H1 (cell line): ENCODE measurements at regions not wholly inside any gene's neighbourhood (a gene's known extent, or its start where the extent isn't known, plus 50 kb on each side); places are given as distances from the start of the nearest gene placed in this dataset.
"Not testable (repeated sequence)": the region's sequence is repeated elsewhere in the genome, so short reads cannot be mapped to it uniquely, and the experiment has no call there.

Experiments
- CTCF ChIA-PET: fragments of 300-600 bp; sonication (Branson Sonifier 250); formaldehyde crosslinking; loops from one replicate; lab custom pipeline; 2021; ENCODE audit not compliant: partially characterized antibody; lab: Charles Lee
- POLR2A ChIA-PET: fragments of 300-600 bp; sonication (Branson Sonifier 250); formaldehyde crosslinking; loops from one replicate; lab custom pipeline; 2021; ENCODE audit warnings: inconsistent platforms; ENCODE audit not compliant: partially characterized antibody; lab: Charles Lee
- DNase-seq, 2 experiments: peaks; one replicate each; pipeline versions ENCODE4 v3.0.0 to v3.0.0-alpha.2; 2010 to 2022; ENCODE audit warnings: low spot score in 2 of 2, low read depth in 1 of 2, mixed read lengths in 1 of 2
- FAIRE-seq: peaks from 2 replicates; lab custom pipeline; 2011; peaks lifted over from hg19 to GRCh38; lab: Jason Lieb, UNC
- H2AFZ ChIP-seq: 2 replicates; pipeline ENCODE4 v1.8.1; 2012; ENCODE audit warnings: low read length, inconsistent platforms
- H2AK5ac ChIP-seq: 2 replicates; pipeline ENCODE4 v1.6.1; 2013; ENCODE audit warnings: low read depth, low read length
- H2BK120ac ChIP-seq: replicated peaks from 2 replicates; pipeline ENCODE3; 2013; ENCODE audit warnings: low read depth, low read length, inconsistent platforms
- H2BK12ac ChIP-seq: 2 replicates; pipeline ENCODE4 v1.6.1; 2013; ENCODE audit warnings: low read depth, low read length
- H2BK15ac ChIP-seq: 2 replicates; pipeline ENCODE4 v1.6.1; 2013; ENCODE audit warnings: low read length
- H2BK20ac ChIP-seq: 2 replicates; pipeline ENCODE4 v1.6.1; 2013; ENCODE audit warnings: low read length
- H2BK5ac ChIP-seq: 2 replicates; pipeline ENCODE4 v1.6.1; 2013; ENCODE audit warnings: low read depth, low read length
- H3K14ac ChIP-seq: 2 replicates; pipeline ENCODE4 v1.6.1; 2013; ENCODE audit warnings: inconsistent platforms; ENCODE audit not compliant: insufficient read length
- H3K18ac ChIP-seq: 2 replicates; pipeline ENCODE4 v1.6.1; 2013; ENCODE audit warnings: low read length; ENCODE audit errors: extremely low read depth
- H3K23ac ChIP-seq: 2 replicates; pipeline ENCODE4 v1.6.1; 2013; ENCODE audit warnings: inconsistent platforms; ENCODE audit not compliant: insufficient read length
- H3K23me2 ChIP-seq: 2 replicates; pipeline ENCODE4 v1.6.1; 2013; ENCODE audit warnings: low read depth, low read length
- H3K27ac ChIP-seq: 2 replicates; pipeline ENCODE4 v1.6.1; 2011; ENCODE audit warnings: low read depth, low read length, inconsistent platforms
- H3K27me3 ChIP-seq, 4 experiments: replicated peaks in 1 of 4; 1 replicate in 1 of 4; 2 replicates in 3 of 4; pipeline versions ENCODE4 v1.6.1 to v1.8.1; 2011 to 2013; ENCODE audit warnings: low read length in 3 of 4, mild to moderate bottlenecking in 3 of 4, inconsistent platforms in 2 of 4, mixed read lengths in 2 of 4, moderate library complexity in 1 of 4; ENCODE audit not compliant: control insufficient read depth in 3 of 4, insufficient read depth in 3 of 4; ENCODE audit errors: extremely low read depth in 1 of 4
- H3K36me3 ChIP-seq, 4 experiments: 2 replicates each; pipeline versions ENCODE4 v1.6.1 to v1.8.1; 2011 to 2013; ENCODE audit warnings: mild to moderate bottlenecking in 4 of 4, low read length in 3 of 4, moderate library complexity in 2 of 4, control low read depth in 1 of 4, inconsistent platforms in 1 of 4; ENCODE audit not compliant: insufficient read depth in 4 of 4, control insufficient read depth in 2 of 4
- H3K4ac ChIP-seq: replicated peaks from 2 replicates; pipeline ENCODE3; 2013; ENCODE audit warnings: low read length, low read depth, mixed read lengths, inconsistent platforms; ENCODE audit not compliant: insufficient read length
- H3K4me1 ChIP-seq, 4 experiments: replicated peaks in 1 of 4; 1 replicate in 1 of 4; 2 replicates in 3 of 4; pipeline versions ENCODE4 v1.6.1 to v1.8.1; 2011 to 2013; ENCODE audit warnings: low read length in 3 of 4, inconsistent platforms in 2 of 4, mixed read lengths in 1 of 4; ENCODE audit not compliant: insufficient read depth in 4 of 4, control insufficient read depth in 3 of 4
- H3K4me2 ChIP-seq, 2 experiments: 2 replicates each; pipeline versions ENCODE4 v1.6.1 to v1.8.1; 2011 to 2013; ENCODE audit warnings: low read depth in 2 of 2, low read length in 2 of 2, control low read depth in 1 of 2, inconsistent platforms in 1 of 2, mild to moderate bottlenecking in 1 of 2; ENCODE audit not compliant: insufficient read depth in 1 of 2
- H3K4me3 ChIP-seq, 4 experiments: fragments of 200-600, 300-600 bp in 1 of 4; sonication (generic), shearing (Covaris generic), sonication (Bioruptor Twin) in 1 of 4; 2 replicates each; pipeline versions ENCODE4 v1.5.1 to v1.8.1; 2011 to 2016; ENCODE audit warnings: low read length in 4 of 4, low read depth in 3 of 4, control low read depth in 2 of 4, inconsistent platforms in 2 of 4, mild to moderate bottlenecking in 2 of 4, mixed read lengths in 1 of 4, moderate library complexity in 1 of 4; ENCODE audit not compliant: insufficient read depth in 2 of 4; ENCODE audit errors: extremely low read depth in 1 of 4
- H3K56ac ChIP-seq: replicated peaks from 2 replicates; pipeline ENCODE3; 2013; ENCODE audit warnings: low read depth, mild to moderate bottlenecking, mixed read lengths, low read length, inconsistent platforms; ENCODE audit not compliant: insufficient read length
- H3K79me1 ChIP-seq: 2 replicates; pipeline ENCODE4 v1.6.1; 2013; ENCODE audit warnings: low read depth, low read length, control low read depth
- H3K79me2 ChIP-seq, 2 experiments: 2 replicates each; pipeline versions ENCODE4 v1.6.1 to v1.8.1; 2012 to 2013; ENCODE audit warnings: low read length in 2 of 2, mild to moderate bottlenecking in 2 of 2, inconsistent platforms in 1 of 2; ENCODE audit not compliant: insufficient read depth in 2 of 2, control insufficient read depth in 1 of 2
- H3K9ac ChIP-seq, 4 experiments: replicated peaks in 1 of 4; 1 replicate in 1 of 4; 2 replicates in 3 of 4; pipeline versions ENCODE4 v1.6.1 to v1.8.1; 2011 to 2013; ENCODE audit warnings: low read depth in 3 of 4, low read length in 3 of 4, control low read depth in 2 of 4, mild to moderate bottlenecking in 2 of 4, moderate library complexity in 2 of 4, inconsistent platforms in 1 of 4; ENCODE audit errors: extremely low read depth in 1 of 4
- H3K9me3 ChIP-seq, 2 experiments: 2 replicates each; pipeline versions ENCODE4 v1.6.1 to v1.8.1; 2012 to 2013; ENCODE audit warnings: mild to moderate bottlenecking in 2 of 2, moderate library complexity in 2 of 2, control low read depth in 1 of 2, inconsistent platforms in 1 of 2, low read depth in 1 of 2, low read length in 1 of 2, mixed read lengths in 1 of 2; ENCODE audit not compliant: insufficient read depth in 2 of 2
- H4K20me1 ChIP-seq, 2 experiments: replicated peaks in 1 of 2; 2 replicates each; pipeline versions ENCODE3 to v1.8.1; 2011 to 2013; ENCODE audit warnings: inconsistent platforms in 2 of 2, low read length in 2 of 2, mild to moderate bottlenecking in 1 of 2; ENCODE audit not compliant: insufficient read depth in 2 of 2, control insufficient read depth in 1 of 2
- H4K5ac ChIP-seq: 2 replicates; pipeline ENCODE4 v1.6.1; 2013; ENCODE audit warnings: low read length, low read depth, mixed read lengths, inconsistent platforms; ENCODE audit not compliant: insufficient read length
- H4K8ac ChIP-seq: 2 replicates; pipeline ENCODE4 v1.8.0; 2013; ENCODE audit warnings: mild to moderate bottlenecking, moderate library complexity, low read length, inconsistent platforms; ENCODE audit not compliant: insufficient read depth; ENCODE audit errors: extremely low read depth
- H4K91ac ChIP-seq: replicated peaks from 2 replicates; pipeline ENCODE3; 2013; ENCODE audit warnings: low read length, mixed read lengths, inconsistent platforms; ENCODE audit not compliant: insufficient read length
- WGBS, 2 experiments: shearing (Covaris generic) in 1 of 2; methylation state at CpG; one replicate each; pipeline versions ENCODE4 v1.1.6 to v1.1.7; 2013 to 2015; ENCODE audit warnings: low lambda C conversion rate in 2 of 2, mixed read lengths in 2 of 2, inconsistent platforms in 1 of 2, low coverage in 1 of 2, missing lambda C conversion rate in 1 of 2; ENCODE audit not compliant: insufficient replicate concordance in 2 of 2, insufficient coverage in 1 of 2, insufficient read length in 1 of 2; ENCODE audit errors: extremely low coverage in 1 of 2, missing lambda C conversion rate in 1 of 2; 5-methylcytosine and 5-hydroxymethylcytosine counted together

DNA sequence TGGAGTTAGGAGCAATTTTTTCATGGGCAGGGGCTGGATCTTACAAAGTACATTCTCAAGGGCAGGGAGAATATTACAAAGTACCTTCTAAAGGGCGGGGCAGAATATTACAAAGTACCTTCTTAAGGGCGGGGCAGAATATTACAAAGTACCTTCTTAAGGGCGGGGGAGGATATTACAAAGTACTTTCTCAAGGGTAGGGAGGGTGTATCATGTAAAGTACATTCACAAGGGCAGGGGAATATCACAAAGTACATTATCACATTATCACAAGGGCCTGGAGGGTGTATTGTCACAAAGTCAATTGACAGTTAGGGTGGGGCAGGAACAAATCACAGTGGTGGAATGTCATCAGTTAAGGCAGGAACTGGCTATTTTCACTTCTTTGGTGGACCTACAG is 56.9 kb downstream of the FSCB start:
- H3K9me3 ChIP-seq, H2BK15ac ChIP-seq, CTCF ChIA-PET, H3K14ac ChIP-seq, H3K79me2 ChIP-seq, H4K8ac ChIP-seq, H2AK5ac ChIP-seq, H3K18ac ChIP-seq, H2BK12ac ChIP-seq, H3K4me3 ChIP-seq, H3K4me2 ChIP-seq, FAIRE-seq, H3K23ac ChIP-seq, H3K4me1 ChIP-seq, H2BK120ac ChIP-seq, H3K56ac ChIP-seq, H2BK20ac ChIP-seq, H4K91ac ChIP-seq, H3K23me2 ChIP-seq, H3K27me3 ChIP-seq, H2BK5ac ChIP-seq, H3K9ac ChIP-seq, H3K79me1 ChIP-seq, H4K20me1 ChIP-seq, H2AFZ ChIP-seq, H3K36me3 ChIP-seq, H3K27ac ChIP-seq, DNase-seq, H3K4ac ChIP-seq, H4K5ac ChIP-seq: not testable (repeated sequence)
- WGBS, 2 experiments = 87% methylated on average over 3 of the region's 3 CpGs; no CpG with 5 or more reads in 1 of the 2 experiments
- POLR2A ChIA-PET = interaction anchor here (1.2 kb wide), 1 partner anchor 634 kb away, joined by 3 read pairs; no protein-coding TSS in a partner anchor
